ENCODE measurements at regions not wholly inside any gene's neighbourhood (a gene's known extent, or its start where the extent isn't known, plus 50 kb on each side); places are given as distances from the start of the nearest gene placed in this dataset.

GRCh38 chr11:104572279-104572678, 326.0 kb downstream of the CASP12 start:
- no peaks in the 10 kb centered on the region for H3K4me1 ChIP-seq (ENCODE audit: insufficient read depth, low read length)
- H3K27me3 ChIP-seq (ENCODE audit: control insufficient read depth in 1 of 2, insufficient read depth in 2 of 2, low read length in 2 of 2): no peaks in the 10 kb centered on the region
- H3K27ac ChIP-seq (ENCODE audit: low read depth in 1 of 2, low read length in 2 of 2): no peak overlapping the region
- Mint-ChIP-seq H3K27me3 (peaks cover 5% of the 10 kb centered on the region), H3K27ac (no peak overlapping the region), H3K4me3 (no peak overlapping the region), H3K36me3 (ENCODE audit: low read depth) (no peaks in the 10 kb centered on the region), H3K9me3 (peaks cover 2% of the 10 kb centered on the region), H3K4me1 (ENCODE audit: low read depth) (no peaks in the 10 kb centered on the region)
- no peak for TF ChIP-seq CTCF (IDR thresholded peaks at IDR 0.05)
- ChIA-PET CTCF (no interaction called here), POLR2A (no interaction called here)
- no peak overlapping the region for H3K4me3 ChIP-seq (ENCODE audit: low read length)
- H3K9me3 ChIP-seq (ENCODE audit: control insufficient read depth in 1 of 2, insufficient read depth in 1 of 2, low read length in 2 of 2): no peaks in the 10 kb centered on the region
- H3K36me3 ChIP-seq (ENCODE audit: insufficient read depth, low read length): no peaks in the 10 kb centered on the region
- ATAC-seq (ENCODE audit: poor library complexity) (no peak), DNase-seq (no peak)
- intact Hi-C loops (cut with DNase I, micrococcal nuclease): no loop called here

GRCh38 chr11:104570078-104570701, 328.1 kb downstream of the CASP12 start:
- Mint-ChIP-seq H3K36me3 (ENCODE audit: low read depth) (no peaks in the 10 kb centered on the region), H3K4me3 (no peak overlapping the region), H3K27me3 (peaks cover 5% of the 10 kb centered on the region), H3K9me3 (peaks cover 2% of the 10 kb centered on the region), H3K4me1 (ENCODE audit: low read depth) (no peaks in the 10 kb centered on the region), H3K27ac (no peak overlapping the region)
- Histone ChIP-seq H3K4me3 (ENCODE audit: low read length) (no peak overlapping the region), H3K4me1 (ENCODE audit: insufficient read depth, low read length) (no peaks in the 10 kb centered on the region), H3K36me3 (ENCODE audit: insufficient read depth, low read length) (no peaks in the 10 kb centered on the region), H3K27ac (ENCODE audit: low read depth in 1 of 2, low read length in 2 of 2) (no peak overlapping the region), H3K27me3 (ENCODE audit: control insufficient read depth in 1 of 2, insufficient read depth in 2 of 2, low read length in 2 of 2) (no peaks in the 10 kb centered on the region), H3K9me3 (ENCODE audit: control insufficient read depth in 1 of 2, insufficient read depth in 1 of 2, low read length in 2 of 2) (peaks cover 0 to 2% of the 10 kb centered on the region in 2 experiments)
- ChIA-PET POLR2A (no interaction called here), CTCF (interaction anchor here (0.7 kb wide), 1 partner anchor 14 kb away, joined by 3 read pairs; no protein-coding TSS in a partner anchor)
- DNase-seq (no peak), ATAC-seq (ENCODE audit: poor library complexity) (no peak)
- intact Hi-C loops (cut with DNase I, micrococcal nuclease): no loop called here
- TF ChIP-seq CTCF (IDR thresholded peaks at IDR 0.05): no peak

- no peaks in the 10 kb centered on the region for H3K36me3 ChIP-seq (ENCODE audit: insufficient read depth, low read length)
- POLR2A ChIA-PET: no interaction called here
- intact Hi-C loops (cut with DNase I, micrococcal nuclease): no loop called here
- H3K4me1 ChIP-seq (ENCODE audit: insufficient read depth, low read length): no peaks in the 10 kb centered on the region
- no peak overlapping the region for H3K4me3 ChIP-seq (ENCODE audit: low read length)
- no peaks in the 10 kb centered on the region for H3K27me3 ChIP-seq (ENCODE audit: control insufficient read depth in 1 of 2, insufficient read depth in 2 of 2, low read length in 2 of 2)
- no peak overlapping the region for H3K27ac Mint-ChIP-seq
- H3K27ac ChIP-seq (ENCODE audit: low read depth in 1 of 2, low read length in 2 of 2): no peak overlapping the region
- no peak for ATAC-seq (ENCODE audit: poor library complexity)
- peaks cover 0 to 11% of the 10 kb centered on the region in 2 experiments for H3K9me3 ChIP-seq (ENCODE audit: control insufficient read depth in 1 of 2, insufficient read depth in 1 of 2, low read length in 2 of 2)
- no peak for TF ChIP-seq CTCF (IDR thresholded peaks at IDR 0.05)
- no peak for DNase-seq
- no peak overlapping the region for H3K4me3 Mint-ChIP-seq
- H3K36me3 Mint-ChIP-seq (ENCODE audit: low read depth): no peaks in the 10 kb centered on the region
- CTCF ChIA-PET: no interaction called here
- H3K27me3 Mint-ChIP-seq: no peaks in the 10 kb centered on the region
- H3K4me1 Mint-ChIP-seq (ENCODE audit: low read depth): no peaks in the 10 kb centered on the region
- no peaks in the 10 kb centered on the region for H3K9me3 Mint-ChIP-seq
Measured at GRCh38 chr11:104565583-104565961, 332.7 kb downstream of the CASP12 start.

Measured in CD4-positive, alpha-beta T cell (primary cell).